Neural cell (in vitro differentiated cells): ENCODE measurements at regions not wholly inside any gene's neighbourhood (a gene's known extent, or its start where the extent isn't known, plus 50 kb on each side); places are given as distances from the start of the nearest gene placed in this dataset.

Experiments
- H2AFZ ChIP-seq: fragments of 200-600, 300-800 bp; sonication (generic), shearing (Covaris generic); 2 replicates; pipeline ENCODE4 v1.6.0; 2014; ENCODE audit warnings: low read depth, mild to moderate bottlenecking, antibody characterized with exemption, low read length, moderate library complexity
- H3F3A ChIP-seq: fragments of 200-600 bp; shearing (Covaris generic); 2 replicates; pipeline ENCODE4 v1.6.1; 2016; ENCODE audit warnings: mild to moderate bottlenecking, moderate library complexity, mixed read lengths, antibody characterized with exemption, low read length; ENCODE audit not compliant: insufficient read depth, poor library complexity, severe bottlenecking
- H3K27ac ChIP-seq: fragments of 200-600, 300-800 bp; sonication (generic), shearing (Covaris generic); 2 replicates; pipeline ENCODE4 v1.5.1; 2014; ENCODE audit warnings: mild to moderate bottlenecking, low read length, moderate library complexity
- H3K27me3 ChIP-seq: fragments of 300-800, 200-600 bp; sonication (generic), shearing (Covaris generic); 2 replicates; pipeline ENCODE4 v1.6.0; 2014; ENCODE audit warnings: mild to moderate bottlenecking, low read depth, low read length, moderate library complexity; ENCODE audit not compliant: insufficient read depth
- H3K36me3 ChIP-seq: fragments of 300-800, 200-600 bp; sonication (generic), shearing (Covaris generic); 2 replicates; pipeline ENCODE4 v1.5.1; 2014; ENCODE audit warnings: mild to moderate bottlenecking, antibody characterized with exemption, low read length, moderate library complexity; ENCODE audit not compliant: insufficient read depth
- H3K4me2 ChIP-seq: fragments of 300-800, 200-600 bp; sonication (generic), shearing (Covaris generic); 2 replicates; pipeline ENCODE4 v1.6.0; 2014; ENCODE audit warnings: mild to moderate bottlenecking, low read length
- H3K4me3 ChIP-seq: fragments of 300-800, 200-600 bp; sonication (generic), shearing (Covaris generic); 2 replicates; pipeline ENCODE4 v1.5.1; 2014; ENCODE audit warnings: mild to moderate bottlenecking, low read length, moderate library complexity
- H3K79me2 ChIP-seq: fragments of 200-600 bp; shearing (Covaris generic); replicated peaks from 2 replicates; pipeline ENCODE4 v1.6.0; 2014; ENCODE audit warnings: mild to moderate bottlenecking, low read length, moderate library complexity; ENCODE audit not compliant: insufficient read depth
- H3K9ac ChIP-seq: fragments of 300-800, 200-600 bp; sonication (generic), shearing (Covaris generic); 2 replicates; pipeline ENCODE4 v1.6.1; 2016; ENCODE audit warnings: mild to moderate bottlenecking, low read length, mixed read lengths
- H3K9me2 ChIP-seq: fragments of 200-600 bp; shearing (Covaris generic); 2 replicates; pipeline ENCODE4 v1.6.1; 2016; ENCODE audit warnings: mild to moderate bottlenecking, low read length, mixed read lengths; ENCODE audit not compliant: insufficient read depth
- H3K9me3 ChIP-seq: fragments of 200-600, 300-800 bp; sonication (generic), shearing (Covaris generic); 2 replicates; pipeline ENCODE4 v1.6.1; 2016; ENCODE audit warnings: mild to moderate bottlenecking, mixed run types, low read length, moderate library complexity, mixed read lengths
- H4K20me1 ChIP-seq: fragments of 200-600 bp; shearing (Covaris generic); 2 replicates; pipeline ENCODE4 v1.6.1; 2016; ENCODE audit warnings: mild to moderate bottlenecking, mixed run types; ENCODE audit not compliant: insufficient read depth
- CTCF ChIP-seq: fragments of 450-650 bp; IDR thresholded peaks from 2 replicates; pipeline ENCODE4 v1.5.1; 2014; ENCODE audit warnings: antibody characterized with exemption, mild to moderate bottlenecking, moderate library complexity; ENCODE audit not compliant: poor library complexity, severe bottlenecking
- EP300 ChIP-seq: fragments of 450-650 bp; conservative IDR thresholded peaks from 2 replicates; pipeline ENCODE4 v1.6.1; 2014; ENCODE audit warnings: antibody characterized with exemption, mild to moderate bottlenecking, moderate library complexity; ENCODE audit not compliant: poor library complexity, severe bottlenecking
- EZH2 ChIP-seq: fragments of 200-600, 300-800 bp; shearing (Covaris generic), sonication (generic); IDR thresholded peaks from 2 replicates; pipeline ENCODE4 v1.6.1; 2014; ENCODE audit warnings: antibody characterized with exemption, low read length, borderline replicate concordance, mild to moderate bottlenecking; ENCODE audit not compliant: insufficient read depth, poor library complexity, severe bottlenecking
- MXI1 ChIP-seq: fragments of 450-650 bp; conservative IDR thresholded peaks from 2 replicates; pipeline ENCODE4 v1.6.1; 2014; ENCODE audit warnings: antibody characterized with exemption, mild to moderate bottlenecking; ENCODE audit not compliant: poor library complexity, severe bottlenecking
- POLR2AphosphoS5 ChIP-seq: IDR thresholded peaks from 2 replicates; pipeline ENCODE4 v1.6.1; 2012
- RAD21 ChIP-seq: fragments of 450-650 bp; conservative IDR thresholded peaks from 2 replicates; pipeline ENCODE4 v1.6.1; 2014; ENCODE audit warnings: antibody characterized with exemption, mild to moderate bottlenecking, moderate library complexity
- REST ChIP-seq: IDR thresholded peaks from 2 replicates; pipeline ENCODE4 v1.6.1; 2012; ENCODE audit warnings: borderline replicate concordance
- SMC3 ChIP-seq: fragments of 450-650 bp; conservative IDR thresholded peaks from 2 replicates; pipeline ENCODE4 v1.6.1; 2014; ENCODE audit warnings: antibody characterized with exemption, mild to moderate bottlenecking, moderate library complexity; ENCODE audit not compliant: poor library complexity
- TAF1 ChIP-seq: IDR thresholded peaks from 2 replicates; pipeline ENCODE4 v1.6.1; 2012; ENCODE audit warnings: low read depth

- Histone ChIP-seq H3K4me3 (no peak overlapping the region), H3K4me2 (no peak overlapping the region), H3K79me2 (no peaks in the 10 kb centered on the region), H3K9me3 (no peaks in the 10 kb centered on the region), H3K27ac (no peak overlapping the region), H4K20me1 (no peaks in the 10 kb centered on the region), H3K9me2 (no peaks in the 10 kb centered on the region), H3K9ac (no peak overlapping the region), H3F3A (peaks cover 2% of the 10 kb centered on the region), H2AFZ (no peak overlapping the region), H3K36me3 (no peaks in the 10 kb centered on the region), H3K27me3 (no peaks in the 10 kb centered on the region)
- TF ChIP-seq MXI1: no peak
- no peak for TF ChIP-seq TAF1
- TF ChIP-seq SMC3: no peak
- no peak for TF ChIP-seq EZH2
- no peak for TF ChIP-seq CTCF
- TF ChIP-seq EP300: no peak
- TF ChIP-seq POLR2AphosphoS5: no peak
- no peak for TF ChIP-seq RAD21
- no peak for TF ChIP-seq REST
Observed at GRCh38 chr15:29361560-29361959, 91.9 kb upstream of the NSMCE3 start.

GRCh38 chr15:29360152-29360551, 90.5 kb upstream of the NSMCE3 start:
- peaks cover 2% of the 10 kb centered on the region for H3F3A ChIP-seq
- no peaks in the 10 kb centered on the region for H3K79me2 ChIP-seq
- H3K9me3 ChIP-seq: no peaks in the 10 kb centered on the region
- H3K27me3 ChIP-seq: no peaks in the 10 kb centered on the region
- H3K36me3 ChIP-seq: no peaks in the 10 kb centered on the region
- no peaks in the 10 kb centered on the region for H3K9me2 ChIP-seq
- H4K20me1 ChIP-seq: no peaks in the 10 kb centered on the region
- no peak overlapping the region for H2AFZ ChIP-seq
- no peak overlapping the region for H3K4me2 ChIP-seq
- no peak overlapping the region for H3K4me3 ChIP-seq
- TF ChIP-seq CTCF (no peak), SMC3 (no peak), MXI1 (no peak), EZH2 (no peak), EP300 (no peak), TAF1 (no peak), POLR2AphosphoS5 (no peak), REST (no peak), RAD21 (no peak)
- H3K9ac ChIP-seq: no peak overlapping the region
- no peak overlapping the region for H3K27ac ChIP-seq
